A549 (cell line): ENCODE measurements at regions not wholly inside any gene's neighbourhood (a gene's known extent, or its start where the extent isn't known, plus 50 kb on each side); places are given as distances from the start of the nearest gene placed in this dataset.

Experiments
- ATAC-seq, 2 experiments: fragments of 200-7000 bp in 1 of 2; fragments of >200 bp in 1 of 2; cut with Nextera tagmentation in 1 of 2; cut with Tn5 transposase in 1 of 2; 3 replicates each; pipeline versions ENCODE4 v1.8.0 to v1.9.1; 2018 to 2020; ENCODE audit warnings: mild to moderate bottlenecking in 1 of 2, moderate library complexity in 1 of 2
- CTCF ChIA-PET: fragments of 300-600 bp; sonication (Branson Sonifier 250); formaldehyde crosslinking; extraction: SDS; loops from one replicate; lab custom pipeline; 2021; ENCODE audit warnings: antibody characterized with exemption, inconsistent platforms; lab: Yijun Ruan, JAX
- POLR2A ChIA-PET: fragments of 350-600 bp; formaldehyde crosslinking; extraction: SDS; loops from one replicate; lab custom pipeline; 2021; ENCODE audit warnings: antibody characterized with exemption, inconsistent platforms; lab: Yijun Ruan, JAX
- DNase-seq, 2 experiments: peaks; one replicate each; pipeline versions ENCODE4 v3.0.0 to v3.0.0-alpha.2; 2011 to 2016; ENCODE audit warnings: low read depth in 1 of 2, low spot score in 1 of 2
- FAIRE-seq: peaks from 2 replicates; lab custom pipeline; 2011; peaks lifted over from hg19 to GRCh38; lab: Jason Lieb, UNC
- H3K27ac ChIP-seq, 2 experiments: fragments of >200 bp; sonication (Bioruptor Twin); formaldehyde crosslinking; 3 replicates each; pipeline ENCODE4 v1.5.1; 2016 to 2017
- H3K4me1 ChIP-seq: fragments of >200 bp; sonication (Bioruptor Twin); formaldehyde crosslinking; 3 replicates; pipeline ENCODE4 v1.6.1; 2016
- H3K4me2 ChIP-seq: fragments of >200 bp; sonication (Bioruptor Twin); formaldehyde crosslinking; 3 replicates; pipeline ENCODE4 v1.6.1; 2016
- H3K4me3 ChIP-seq: fragments of >200 bp; sonication (Bioruptor Twin); formaldehyde crosslinking; 3 replicates; pipeline ENCODE4 v1.5.1; 2016
- H3K9me3 ChIP-seq: fragments of >200 bp; sonication (Bioruptor Twin); formaldehyde crosslinking; 3 replicates; pipeline ENCODE4 v1.6.1; 2016
- BHLHE40 ChIP-seq: IDR thresholded peaks from 2 replicates; pipeline ENCODE4 v1.6.1; 2012; ENCODE audit warnings: low read depth, low read length, inconsistent platforms
- CBX2 ChIP-seq: fragments of 200-600 bp; sonication (generic); IDR thresholded peaks from 2 replicates; pipeline ENCODE4 v1.6.1; 2016; ENCODE audit warnings: low read depth, mild to moderate bottlenecking, borderline replicate concordance
- CHD2 ChIP-seq: fragments of 150-350 bp; IDR thresholded peaks from 2 replicates; pipeline ENCODE4 v1.6.1; 2014; ENCODE audit warnings: low read length; ENCODE audit not compliant: partially characterized antibody
- GATA3 ChIP-seq: IDR thresholded peaks from 2 replicates; pipeline ENCODE4 v1.6.1; 2012; ENCODE audit warnings: borderline replicate concordance
- HOXA7 ChIP-seq: fragments of 250-450 bp; sonication (Bioruptor Pico); IDR thresholded peaks from 2 replicates; pipeline ENCODE4 v1.5.0; 2020; ENCODE audit warnings: mild to moderate bottlenecking, moderate library complexity
- KDM1A ChIP-seq: fragments of 200-600 bp; sonication (generic); IDR thresholded peaks from 2 replicates; pipeline ENCODE4 v1.6.1; 2016; ENCODE audit warnings: low read depth, mild to moderate bottlenecking
- KDM5A ChIP-seq: fragments of 200-600 bp; sonication (generic); IDR thresholded peaks from 2 replicates; pipeline ENCODE4 v1.6.1; 2016; ENCODE audit warnings: antibody characterized with exemption, mild to moderate bottlenecking
- MAZ ChIP-seq: fragments of 150-350 bp; IDR thresholded peaks from 2 replicates; pipeline ENCODE4 v1.6.1; 2014; ENCODE audit warnings: antibody characterized with exemption, low read depth, low read length, borderline replicate concordance
- MYC ChIP-seq: IDR thresholded peaks from 2 replicates; pipeline ENCODE4 v1.6.1; 2012; ENCODE audit warnings: mild to moderate bottlenecking, inconsistent platforms, low read length, improper control_type of control experiment, borderline replicate concordance
- NPAS2 ChIP-seq: fragments of 250-450 bp; sonication (Bioruptor Pico); IDR thresholded peaks from 2 replicates; pipeline ENCODE4 v1.8.0; 2022; ENCODE audit warnings: mild to moderate bottlenecking, moderate library complexity, borderline replicate concordance
- POLR2A ChIP-seq: IDR thresholded peaks from 2 replicates; pipeline ENCODE4 v1.6.1; 2012; ENCODE audit warnings: mild to moderate bottlenecking, low read length
- POLR2AphosphoS2 ChIP-seq: conservative IDR thresholded peaks from 2 replicates; pipeline ENCODE4 v1.6.1; 2012; ENCODE audit warnings: low read length, improper control_type of control experiment, inconsistent platforms
- RARB ChIP-seq: fragments of 250-450 bp; sonication (Bioruptor Pico); IDR thresholded peaks from 2 replicates; pipeline ENCODE4 v1.8.0; 2021; ENCODE audit warnings: mild to moderate bottlenecking, moderate library complexity
- TP53 ChIP-seq: fragments of 250-450 bp; sonication (Bioruptor Pico); IDR thresholded peaks from 2 replicates; pipeline ENCODE4 v1.5.0; 2021; ENCODE audit warnings: mild to moderate bottlenecking, moderate library complexity
- ZFP36 ChIP-seq: fragments of 450-650 bp; IDR thresholded peaks from 2 replicates; pipeline ENCODE4 v1.6.1; 2014; ENCODE audit warnings: borderline replicate concordance; ENCODE audit not compliant: partially characterized antibody
- ZSCAN20 ChIP-seq: fragments of 250-450 bp; sonication (Bioruptor Pico); IDR thresholded peaks from 2 replicates; pipeline ENCODE4 v1.8.0; 2022; ENCODE audit warnings: mild to moderate bottlenecking, moderate library complexity
- WGBS: methylation state at CpG from one replicate; pipeline ENCODE4 v1.1.6; 2017; ENCODE audit errors: missing lambda C conversion rate; 5-methylcytosine and 5-hydroxymethylcytosine counted together
- TF ChIP-seq, protein P1 (sequence below): fragments of 150-350 bp; IDR thresholded peaks from 2 replicates; pipeline ENCODE4 v1.6.1; 2014; ENCODE audit warnings: low read depth, mild to moderate bottlenecking, low read length
- TF ChIP-seq, protein P2 (sequence below): IDR thresholded peaks from 2 replicates; pipeline ENCODE4 v1.6.1; 2012
- TF ChIP-seq, protein P3 (sequence below): fragments of >200 bp; sonication (Bioruptor Twin); formaldehyde crosslinking; IDR thresholded peaks from 3 replicates; pipeline ENCODE4 v1.5.1; 2016
- TF ChIP-seq, protein P4 (sequence below): IDR thresholded peaks from 2 replicates; pipeline ENCODE4 v1.6.1; 2012
- TF ChIP-seq, protein P5 (sequence below): fragments of >200 bp; sonication (Bioruptor Twin); formaldehyde crosslinking; IDR thresholded peaks from 2 replicates; pipeline ENCODE4 v1.6.1; 2016
- TF ChIP-seq, protein P6 (sequence below): fragments of 250-450 bp; sonication (Bioruptor Pico); IDR thresholded peaks from 2 replicates; pipeline ENCODE4 v1.5.0; 2020; ENCODE audit warnings: low read depth, mild to moderate bottlenecking, moderate library complexity
- TF ChIP-seq, protein P7 (sequence below): fragments of 250-450 bp; sonication (Bioruptor Pico); IDR thresholded peaks from 2 replicates; pipeline ENCODE4 v1.5.0; 2021; ENCODE audit warnings: mild to moderate bottlenecking, moderate library complexity, borderline replicate concordance
- TF ChIP-seq, protein P8 (sequence below): IDR thresholded peaks from 2 replicates; pipeline ENCODE4 v1.6.1; 2012; ENCODE audit warnings: low read depth, borderline replicate concordance

DNA sequence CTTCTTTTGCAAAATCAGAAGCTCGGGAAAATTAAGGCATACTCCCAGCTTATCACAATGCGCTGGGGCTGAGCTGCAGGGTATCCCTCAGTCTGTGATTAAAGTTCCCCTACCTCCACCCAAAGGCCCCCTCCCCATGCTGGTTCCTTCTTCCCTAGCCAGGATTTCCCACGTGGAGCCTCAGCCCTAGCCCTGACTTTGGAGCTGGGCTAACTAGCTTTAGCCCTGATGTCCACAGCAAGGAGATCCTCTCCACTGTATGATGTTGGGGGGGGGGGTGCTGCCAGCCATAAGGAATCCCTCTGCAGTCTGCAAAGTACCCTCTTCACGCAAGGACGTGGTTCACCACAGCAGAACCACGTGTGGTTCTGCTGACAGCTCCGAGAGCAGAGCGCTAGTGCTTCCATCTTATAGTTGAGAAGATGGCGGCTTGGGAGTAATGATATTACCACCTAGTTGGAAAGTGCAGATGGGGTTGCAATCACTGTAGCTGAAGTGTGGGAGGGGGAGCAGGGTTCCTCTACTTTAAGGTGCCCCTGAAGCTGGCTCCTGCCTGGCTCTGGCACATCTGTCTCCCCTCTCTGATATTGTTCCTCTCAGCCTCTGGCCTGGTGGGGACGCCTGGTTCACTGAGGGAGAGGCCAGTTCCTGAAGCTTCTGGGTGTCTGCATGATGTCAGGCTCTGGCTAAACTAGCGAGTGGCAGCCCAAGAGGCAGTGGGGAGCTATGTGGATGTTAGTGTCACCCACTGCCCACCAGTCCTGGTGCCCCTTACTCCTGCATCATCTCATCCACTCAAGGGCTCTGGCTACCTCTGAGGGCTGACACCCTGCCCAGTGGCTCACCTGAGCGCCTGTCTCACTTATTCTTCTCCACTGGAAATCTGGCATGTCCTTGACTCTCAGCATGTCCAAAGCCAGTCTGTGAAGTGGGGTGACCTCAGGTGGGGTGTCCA is 270.7 kb downstream of the RPS24 start:
- no peak for ATAC-seq
- POLR2A ChIA-PET: no interaction called here
- Histone ChIP-seq H3K9me3 (no peaks in the 10 kb centered on the region), H3K4me1 (peaks cover 15% of the 10 kb centered on the region), H3K27ac (peak overlapping the region in 1 of 2 experiments; percentile 93; a peak in 2 of 6 replicates), H3K4me3 (no peak overlapping the region), H3K4me2 (no peak overlapping the region)
- CTCF ChIA-PET: interaction anchor here (0.6 to 4.4 kb wide), 19 partner anchors 10 to 600 kb away, joined by 3 to 26 read pairs (median 4); no protein-coding TSS in a partner anchor
- no peak for DNase-seq
- no peak for TF ChIP-seq TP53 (CRISPR knock-in tag)
- TF ChIP-seq HOXA7: no peak
- no peak for TF ChIP-seq MYC
- TF ChIP-seq GATA3: no peak
- whole genome bisulfite sequencing: 85% methylated on average over 12 of the region's 12 CpGs
- FAIRE-seq: no peak

DNA sequence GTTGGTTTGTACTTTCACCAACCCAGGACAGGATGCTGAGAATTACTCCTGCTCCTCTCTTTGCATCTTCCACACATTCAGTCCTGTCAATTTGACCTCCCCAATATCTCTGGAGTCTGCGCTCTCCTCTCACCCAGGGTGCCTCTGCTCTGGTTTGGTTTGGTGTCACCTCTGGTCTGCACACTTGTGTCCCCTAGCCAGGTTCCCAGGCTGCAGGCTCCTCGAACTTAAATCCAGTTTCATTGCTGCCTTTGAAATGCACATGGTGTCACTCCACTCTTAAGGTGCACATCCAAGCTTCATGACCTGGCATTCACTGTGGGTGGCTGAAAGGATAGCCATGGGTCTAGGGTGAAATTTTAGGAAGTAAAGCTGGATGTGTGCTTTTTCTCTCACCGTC is 271.6 kb downstream of the RPS24 start:
- Histone ChIP-seq H3K4me3 (no peak overlapping the region), H3K9me3 (no peaks in the 10 kb centered on the region), H3K4me1 (peaks cover 15% of the 10 kb centered on the region), H3K4me2 (no peak overlapping the region), H3K27ac (no peak overlapping the region)
- no peak for ATAC-seq
- no peak for FAIRE-seq
- TF ChIP-seq, protein P1, sequence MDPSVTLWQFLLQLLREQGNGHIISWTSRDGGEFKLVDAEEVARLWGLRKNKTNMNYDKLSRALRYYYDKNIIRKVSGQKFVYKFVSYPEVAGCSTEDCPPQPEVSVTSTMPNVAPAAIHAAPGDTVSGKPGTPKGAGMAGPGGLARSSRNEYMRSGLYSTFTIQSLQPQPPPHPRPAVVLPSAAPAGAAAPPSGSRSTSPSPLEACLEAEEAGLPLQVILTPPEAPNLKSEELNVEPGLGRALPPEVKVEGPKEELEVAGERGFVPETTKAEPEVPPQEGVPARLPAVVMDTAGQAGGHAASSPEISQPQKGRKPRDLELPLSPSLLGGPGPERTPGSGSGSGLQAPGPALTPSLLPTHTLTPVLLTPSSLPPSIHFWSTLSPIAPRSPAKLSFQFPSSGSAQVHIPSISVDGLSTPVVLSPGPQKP: no peak
- TF ChIP-seq CHD2 (no peak), MAZ (no peak), NPAS2 (CRISPR knock-in tag) (no peak), RARB (CRISPR knock-in tag) (no peak), ZFP36 (no peak)
- TF ChIP-seq, protein P2, sequence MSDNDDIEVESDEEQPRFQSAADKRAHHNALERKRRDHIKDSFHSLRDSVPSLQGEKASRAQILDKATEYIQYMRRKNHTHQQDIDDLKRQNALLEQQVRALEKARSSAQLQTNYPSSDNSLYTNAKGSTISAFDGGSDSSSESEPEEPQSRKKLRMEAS: no peak
- CTCF ChIA-PET: interaction anchor here (0.5 to 4.4 kb wide), 2 partner anchors 9 to 1838 kb away, joined by 3 to 22 read pairs; no protein-coding TSS in a partner anchor
- POLR2A ChIA-PET: no interaction called here
- no peak for DNase-seq
- 63% methylated on average over 3 of the region's 3 CpGs for WGBS

DNA sequence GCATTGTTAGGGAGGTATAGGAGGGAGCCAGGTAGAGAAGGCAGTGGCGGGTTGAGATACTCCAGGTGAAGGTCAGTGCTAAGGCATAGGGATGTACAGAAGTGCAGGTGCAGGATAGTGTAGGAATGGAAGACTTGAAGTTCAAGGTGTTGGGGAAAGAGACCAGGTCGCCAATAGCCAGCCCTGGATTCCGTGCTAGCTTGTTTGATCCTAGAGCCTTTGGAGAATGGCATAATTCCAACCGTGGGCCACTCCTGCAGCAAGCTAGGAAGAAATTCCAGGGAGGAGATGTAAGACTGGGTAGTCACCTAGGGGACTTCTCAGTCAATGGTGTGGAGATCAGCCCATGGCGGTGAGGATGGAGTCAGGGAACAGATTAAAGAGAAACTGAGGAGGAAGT is 272.7 kb downstream of the RPS24 start:
- 59% methylated on average over 5 of the region's 5 CpGs for WGBS
- peak overlapping the region in 1 of 2 experiments; percentile 27; a peak in 1 of 6 replicates for H3K27ac ChIP-seq
- FAIRE-seq (no peak), ATAC-seq (no peak), DNase-seq (no peak)
- no peak overlapping the region for H3K4me2 ChIP-seq
- CTCF ChIA-PET: interaction anchor here (1.0 to 4.4 kb wide), 2 partner anchors 8 to 668 kb away, joined by 3 to 22 read pairs; no protein-coding TSS in a partner anchor
- H3K4me1 ChIP-seq: peaks cover 15% of the 10 kb centered on the region
- no peak overlapping the region for H3K4me3 ChIP-seq
- H3K9me3 ChIP-seq: no peaks in the 10 kb centered on the region
- POLR2A ChIA-PET: no interaction called here
- no peak for TF ChIP-seq ZSCAN20 (CRISPR knock-in tag)
- TF ChIP-seq, protein P3, sequence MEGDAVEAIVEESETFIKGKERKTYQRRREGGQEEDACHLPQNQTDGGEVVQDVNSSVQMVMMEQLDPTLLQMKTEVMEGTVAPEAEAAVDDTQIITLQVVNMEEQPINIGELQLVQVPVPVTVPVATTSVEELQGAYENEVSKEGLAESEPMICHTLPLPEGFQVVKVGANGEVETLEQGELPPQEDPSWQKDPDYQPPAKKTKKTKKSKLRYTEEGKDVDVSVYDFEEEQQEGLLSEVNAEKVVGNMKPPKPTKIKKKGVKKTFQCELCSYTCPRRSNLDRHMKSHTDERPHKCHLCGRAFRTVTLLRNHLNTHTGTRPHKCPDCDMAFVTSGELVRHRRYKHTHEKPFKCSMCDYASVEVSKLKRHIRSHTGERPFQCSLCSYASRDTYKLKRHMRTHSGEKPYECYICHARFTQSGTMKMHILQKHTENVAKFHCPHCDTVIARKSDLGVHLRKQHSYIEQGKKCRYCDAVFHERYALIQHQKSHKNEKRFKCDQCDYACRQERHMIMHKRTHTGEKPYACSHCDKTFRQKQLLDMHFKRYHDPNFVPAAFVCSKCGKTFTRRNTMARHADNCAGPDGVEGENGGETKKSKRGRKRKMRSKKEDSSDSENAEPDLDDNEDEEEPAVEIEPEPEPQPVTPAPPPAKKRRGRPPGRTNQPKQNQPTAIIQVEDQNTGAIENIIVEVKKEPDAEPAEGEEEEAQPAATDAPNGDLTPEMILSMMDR: no peak
- TF ChIP-seq, protein P4, sequence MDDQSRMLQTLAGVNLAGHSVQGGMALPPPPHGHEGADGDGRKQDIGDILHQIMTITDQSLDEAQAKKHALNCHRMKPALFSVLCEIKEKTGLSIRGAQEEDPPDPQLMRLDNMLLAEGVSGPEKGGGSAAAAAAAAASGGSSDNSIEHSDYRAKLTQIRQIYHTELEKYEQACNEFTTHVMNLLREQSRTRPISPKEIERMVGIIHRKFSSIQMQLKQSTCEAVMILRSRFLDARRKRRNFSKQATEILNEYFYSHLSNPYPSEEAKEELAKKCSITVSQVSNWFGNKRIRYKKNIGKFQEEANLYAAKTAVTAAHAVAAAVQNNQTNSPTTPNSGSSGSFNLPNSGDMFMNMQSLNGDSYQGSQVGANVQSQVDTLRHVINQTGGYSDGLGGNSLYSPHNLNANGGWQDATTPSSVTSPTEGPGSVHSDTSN: no peak
- TF ChIP-seq, protein P5, sequence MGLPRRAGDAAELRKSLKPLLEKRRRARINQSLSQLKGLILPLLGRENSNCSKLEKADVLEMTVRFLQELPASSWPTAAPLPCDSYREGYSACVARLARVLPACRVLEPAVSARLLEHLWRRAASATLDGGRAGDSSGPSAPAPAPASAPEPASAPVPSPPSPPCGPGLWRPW: no peak
- TF ChIP-seq ZFP36: no peak
- TF ChIP-seq, protein P6, sequence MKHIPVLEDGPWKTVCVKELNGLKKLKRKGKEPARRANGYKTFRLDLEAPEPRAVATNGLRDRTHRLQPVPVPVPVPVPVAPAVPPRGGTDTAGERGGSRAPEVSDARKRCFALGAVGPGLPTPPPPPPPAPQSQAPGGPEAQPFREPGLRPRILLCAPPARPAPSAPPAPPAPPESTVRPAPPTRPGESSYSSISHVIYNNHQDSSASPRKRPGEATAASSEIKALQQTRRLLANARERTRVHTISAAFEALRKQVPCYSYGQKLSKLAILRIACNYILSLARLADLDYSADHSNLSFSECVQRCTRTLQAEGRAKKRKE (CRISPR knock-in tag): no peak
- no peak for TF ChIP-seq KDM1A
- TF ChIP-seq POLR2A: no peak
- no peak for TF ChIP-seq POLR2AphosphoS2
- TF ChIP-seq KDM5A: no peak
- TF ChIP-seq, protein P7, sequence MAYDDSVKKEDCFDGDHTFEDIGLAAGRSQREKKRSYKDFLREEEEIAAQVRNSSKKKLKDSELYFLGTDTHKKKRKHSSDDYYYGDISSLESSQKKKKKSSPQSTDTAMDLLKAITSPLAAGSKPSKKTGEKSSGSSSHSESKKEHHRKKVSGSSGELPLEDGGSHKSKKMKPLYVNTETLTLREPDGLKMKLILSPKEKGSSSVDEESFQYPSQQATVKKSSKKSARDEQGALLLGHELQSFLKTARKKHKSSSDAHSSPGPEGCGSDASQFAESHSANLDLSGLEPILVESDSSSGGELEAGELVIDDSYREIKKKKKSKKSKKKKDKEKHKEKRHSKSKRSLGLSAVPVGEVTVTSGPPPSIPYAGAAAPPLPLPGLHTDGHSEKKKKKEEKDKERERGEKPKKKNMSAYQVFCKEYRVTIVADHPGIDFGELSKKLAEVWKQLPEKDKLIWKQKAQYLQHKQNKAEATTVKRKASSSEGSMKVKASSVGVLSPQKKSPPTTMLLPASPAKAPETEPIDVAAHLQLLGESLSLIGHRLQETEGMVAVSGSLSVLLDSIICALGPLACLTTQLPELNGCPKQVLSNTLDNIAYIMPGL (CRISPR knock-in tag): no peak
- TF ChIP-seq, protein P8, sequence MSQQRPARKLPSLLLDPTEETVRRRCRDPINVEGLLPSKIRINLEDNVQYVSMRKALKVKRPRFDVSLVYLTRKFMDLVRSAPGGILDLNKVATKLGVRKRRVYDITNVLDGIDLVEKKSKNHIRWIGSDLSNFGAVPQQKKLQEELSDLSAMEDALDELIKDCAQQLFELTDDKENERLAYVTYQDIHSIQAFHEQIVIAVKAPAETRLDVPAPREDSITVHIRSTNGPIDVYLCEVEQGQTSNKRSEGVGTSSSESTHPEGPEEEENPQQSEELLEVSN: no peak
- no peak for TF ChIP-seq BHLHE40
- TF ChIP-seq CBX2: no peak
